ENCODE measurements at regions not wholly inside any gene's neighbourhood (a gene's known extent, or its start where the extent isn't known, plus 50 kb on each side); places are given as distances from the start of the nearest gene placed in this dataset.
"Not testable (repeated sequence)": the region's sequence is repeated elsewhere in the genome, so short reads cannot be mapped to it uniquely, and the experiment has no call there.

- DNase-seq: no peak
Observed at GRCh38 chrX:129161108-129161507, 362.2 kb downstream of the SMARCA1 start.

GRCh38 chrX:129158505-129158904 is 364.8 kb downstream of the SMARCA1 start:
- DNase-seq: no peak

- DNase-seq: no peak
Observed at GRCh38 chrX:129145840-129146272, 377.4 kb downstream of the SMARCA1 start.

- no peak for DNase-seq
Observed at GRCh38 chrX:129145385-129145784, 377.9 kb downstream of the SMARCA1 start.

- no peak for DNase-seq
Observed at GRCh38 chrX:129144172-129145038, 378.9 kb downstream of the SMARCA1 start.

- DNase-seq: no peak
Observed at GRCh38 chrX:129139837-129140598, 383.3 kb downstream of the SMARCA1 start.

GRCh38 chrX:129125122-129125914 is 398.0 kb downstream of the SMARCA1 start:
- DNase-seq: no peak

GRCh38 chrX:129123795-129124194 is 399.5 kb downstream of the SMARCA1 start:
- DNase-seq: no peak

- DNase-seq: no peak
Observed at GRCh38 chrX:129116676-129117470, 406.4 kb downstream of the SMARCA1 start.

GRCh38 chrX:129115935-129116334 is 407.4 kb downstream of the SMARCA1 start:
- no peak for DNase-seq

GRCh38 chrX:129115104-129115503 is 408.2 kb downstream of the SMARCA1 start:
- DNase-seq: no peak

GRCh38 chrX:129111081-129111798 is 412.1 kb downstream of the SMARCA1 start:
- no peak for DNase-seq

- no peak for DNase-seq
Observed at GRCh38 chrX:129108936-129109335, 414.4 kb downstream of the SMARCA1 start.

GRCh38 chrX:129099207-129099606 is 424.1 kb downstream of the SMARCA1 start:
- no peak for DNase-seq

GRCh38 chrX:129097668-129098067 is 425.6 kb downstream of the SMARCA1 start:
- no peak for DNase-seq

- DNase-seq: no peak
Observed at GRCh38 chrX:129093706-129094105, 429.6 kb downstream of the SMARCA1 start.

GRCh38 chrX:129092757-129093156 is 430.5 kb downstream of the SMARCA1 start:
- no peak for DNase-seq

- no peak for DNase-seq
Observed at GRCh38 chrX:129092242-129092641, 431.0 kb downstream of the SMARCA1 start.

GRCh38 chrX:129091097-129091496 is 432.2 kb downstream of the SMARCA1 start:
- no peak for DNase-seq

GRCh38 chrX:129086802-129087201 is 436.5 kb downstream of the SMARCA1 start:
- DNase-seq: no peak

GRCh38 chrX:129084291-129084690 is 439.0 kb downstream of the SMARCA1 start:
- not testable (repeated sequence) for DNase-seq

Measured in C1 segment of cervical spinal cord (tissue), 14 donors.